ENCODE measurements at regions not wholly inside any gene's neighbourhood (a gene's known extent, or its start where the extent isn't known, plus 50 kb on each side); places are given as distances from the start of the nearest gene placed in this dataset.

- no peak for DNase-seq (ENCODE audit: low spot score)
- intact Hi-C loops (cut with DNase I), result no loop called here
Measured at GRCh38 chr6:40738551-40739193, 151.5 kb upstream of the LRFN2 start.

GRCh38 chr6:40735521-40735920 is 148.4 kb upstream of the LRFN2 start:
- no peak for DNase-seq (ENCODE audit: low spot score)
- intact Hi-C loops (cut with DNase I), result no loop called here

- no peak for DNase-seq (ENCODE audit: low spot score)
- intact Hi-C loops (cut with DNase I), result no loop called here
Measured at GRCh38 chr6:40735121-40735520, 148.0 kb upstream of the LRFN2 start.

DNA sequence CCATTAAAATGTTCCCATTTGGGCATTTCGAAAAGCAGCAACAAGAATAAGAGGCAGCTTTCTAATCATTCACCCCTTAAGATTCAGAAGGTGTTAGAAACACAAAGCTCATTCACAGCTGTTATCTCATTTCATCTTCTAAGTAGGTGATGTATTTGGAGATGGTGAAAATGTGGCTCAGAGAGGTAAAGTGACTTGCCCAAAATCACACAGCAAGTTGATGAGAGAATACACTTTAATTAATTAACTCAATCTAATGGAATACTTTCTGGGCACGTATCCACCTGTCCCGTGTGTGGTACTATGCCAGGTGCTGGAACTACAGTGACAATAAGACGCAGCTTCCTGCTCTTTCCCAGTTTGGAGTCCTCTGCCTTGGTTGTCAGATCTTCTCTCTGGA is 147.4 kb upstream of the LRFN2 start:
- intact Hi-C loops (cut with DNase I), result no loop called here

DNA sequence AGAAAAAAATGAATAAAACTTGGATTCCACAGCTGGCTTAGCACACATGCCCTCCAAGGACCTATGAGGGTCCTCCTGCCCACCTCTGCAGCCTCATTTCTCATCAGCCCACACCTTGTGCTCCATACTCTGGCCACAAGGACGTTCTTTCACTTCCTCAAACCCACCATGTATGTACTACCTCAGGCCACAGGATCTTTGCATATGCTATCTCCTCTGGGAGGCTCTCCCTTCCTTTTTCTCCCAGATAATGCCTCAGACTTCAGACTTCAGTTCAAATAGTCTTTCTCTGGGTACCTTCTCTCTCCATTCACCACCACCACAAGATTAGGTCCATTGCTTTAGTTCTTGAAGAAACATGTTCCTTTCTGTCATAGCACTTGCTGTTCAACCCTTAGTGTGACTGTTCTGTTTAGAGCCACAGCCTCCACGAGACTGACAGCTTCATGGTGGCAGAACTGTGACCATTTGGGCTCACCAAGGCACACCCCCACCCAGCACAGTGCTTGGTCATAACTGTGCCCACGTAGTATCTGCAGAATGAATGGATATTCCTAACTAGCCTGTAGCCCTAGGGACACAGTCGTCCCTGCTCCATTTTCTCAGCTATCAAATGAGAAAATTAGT is 146.7 kb upstream of the LRFN2 start:
- intact Hi-C loops (cut with DNase I), result no loop called here
- DNase-seq (ENCODE audit: low spot score), result no peak

More for the DNA sequence above, 147.4 kb upstream of the LRFN2 start:
- no peak for DNase-seq (ENCODE audit: low spot score)

DNA sequence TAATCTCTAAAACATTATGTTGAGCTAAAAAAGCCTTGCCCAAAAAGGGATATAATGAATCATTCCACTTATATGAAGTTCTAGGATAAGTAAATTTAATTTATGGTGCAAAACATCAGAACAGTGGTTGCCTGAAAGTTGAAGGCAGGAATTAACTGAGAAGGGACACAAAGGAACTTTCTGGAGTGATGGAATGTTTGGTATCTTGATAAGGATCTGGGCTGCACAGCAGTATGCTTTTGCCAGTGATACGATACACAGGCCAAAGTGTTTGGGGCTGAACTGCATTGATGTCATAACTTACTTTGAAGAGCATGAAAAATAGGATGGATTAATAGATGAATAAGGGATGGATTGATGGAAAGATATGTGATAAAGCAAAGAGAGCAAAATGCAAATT is 146.1 kb upstream of the LRFN2 start:
- intact Hi-C loops (cut with DNase I), result no loop called here
- DNase-seq (ENCODE audit: low spot score), result no peak

- intact Hi-C loops (cut with DNase I), result no loop called here
- no peak for DNase-seq (ENCODE audit: low spot score)
Measured at GRCh38 chr6:40732878-40733277, 145.7 kb upstream of the LRFN2 start.

DNA sequence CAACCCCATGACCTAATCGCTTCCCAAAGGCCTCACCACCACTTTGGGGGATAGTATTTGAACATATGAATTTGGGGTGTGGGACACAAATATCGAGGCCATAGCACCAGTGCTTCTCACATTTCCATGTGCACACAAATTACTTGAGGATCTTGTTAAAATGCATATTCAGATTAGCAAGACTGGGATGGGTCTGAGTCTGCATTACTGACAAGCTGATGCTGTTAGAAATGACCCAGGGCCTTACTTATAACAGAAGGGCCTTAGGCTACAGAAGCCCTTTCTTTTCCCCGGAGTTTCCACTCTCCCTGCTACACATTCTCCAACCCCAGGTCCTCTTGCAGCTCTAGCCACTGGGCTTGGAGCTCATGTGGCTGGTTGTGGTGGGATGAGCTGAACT is 141.5 kb upstream of the LRFN2 start:
- DNase-seq (ENCODE audit: low spot score), result no peak
- intact Hi-C loops (cut with DNase I), result no loop called here

- no peak for DNase-seq (ENCODE audit: low spot score)
- intact Hi-C loops (cut with DNase I), result no loop called here
Measured at GRCh38 chr6:40727271-40727670, 140.1 kb upstream of the LRFN2 start.

DNA sequence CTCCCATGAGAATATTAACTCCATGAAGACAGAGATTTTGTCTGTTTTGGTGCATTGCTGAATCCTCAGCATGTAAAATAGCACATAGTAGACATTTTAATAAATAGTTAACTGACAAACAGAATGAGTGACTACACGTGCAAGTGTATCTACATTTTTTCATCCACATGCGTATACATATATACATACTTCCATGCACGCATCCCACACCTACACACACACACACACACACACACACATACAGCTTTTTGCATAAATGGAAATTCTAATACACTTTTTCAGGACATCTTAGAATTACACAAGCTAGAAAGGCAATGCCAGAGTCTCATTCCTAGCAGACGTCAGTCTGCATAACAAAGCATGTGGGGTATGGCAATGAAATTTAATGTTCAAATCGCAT is 139.7 kb upstream of the LRFN2 start:
- intact Hi-C loops (cut with DNase I), result no loop called here
- no peak for DNase-seq (ENCODE audit: low spot score)

DNA sequence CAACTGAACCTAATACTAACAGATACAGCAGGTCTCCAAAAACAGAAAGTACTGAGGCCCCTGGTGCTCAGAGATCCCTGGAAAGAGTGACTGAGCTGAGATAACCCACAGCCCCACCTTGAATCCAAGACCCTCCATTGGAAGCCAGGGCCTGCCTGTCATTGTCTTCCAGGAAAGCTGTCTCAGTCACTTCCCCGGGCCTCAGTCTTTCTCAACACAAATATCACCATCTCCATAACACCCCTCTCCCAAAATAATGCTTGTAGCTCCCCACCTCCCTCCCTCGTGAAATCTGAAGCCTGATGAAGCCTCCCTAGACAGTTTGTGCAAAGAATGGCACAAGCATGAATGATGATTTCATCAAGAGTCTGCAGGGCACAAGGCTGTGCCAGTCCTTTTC is 138.2 kb upstream of the LRFN2 start:
- DNase-seq (ENCODE audit: low spot score), result no peak
- intact Hi-C loops (cut with DNase I), result no loop called here

- DNase-seq (ENCODE audit: low spot score), result no peak
- intact Hi-C loops (cut with DNase I), result no loop called here
Measured at GRCh38 chr6:40724886-40725285, 137.7 kb upstream of the LRFN2 start.

- no peak for DNase-seq (ENCODE audit: low spot score)
Measured at GRCh38 chr6:40723967-40724366, 136.8 kb upstream of the LRFN2 start.

DNA sequence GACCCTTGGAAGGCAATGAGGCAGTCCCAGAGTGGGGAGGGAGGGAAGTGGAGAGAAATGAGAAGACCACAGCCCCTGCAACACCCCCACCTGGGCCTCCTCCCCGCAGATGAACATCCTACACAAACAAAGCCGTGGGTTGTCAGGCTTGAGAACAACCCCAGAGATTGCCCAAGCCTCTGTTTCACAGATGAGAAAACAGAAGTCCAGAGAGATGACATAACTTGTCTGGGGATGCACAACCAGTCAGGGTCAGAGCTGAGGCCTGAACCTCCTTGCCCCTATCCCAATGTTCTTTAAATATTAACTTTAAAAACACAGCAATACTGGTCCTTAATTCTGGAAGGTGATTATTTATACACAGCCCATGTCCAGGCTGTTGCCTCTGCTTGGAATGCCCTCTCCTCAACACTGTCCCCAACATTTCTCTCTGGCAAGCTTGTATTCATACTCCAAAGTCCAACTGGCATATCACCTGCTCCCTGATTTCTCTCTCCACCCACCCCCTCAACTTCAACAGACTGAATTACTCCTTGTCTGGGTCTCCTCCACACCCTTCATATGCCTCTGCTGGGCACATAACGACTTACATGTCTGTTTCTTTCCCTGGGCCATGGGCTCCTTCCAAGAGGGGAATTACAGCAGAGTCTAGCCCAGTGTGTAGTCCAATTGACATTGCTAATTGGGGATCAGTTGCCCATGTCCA is 135.5 kb upstream of the LRFN2 start:
- intact Hi-C loops (cut with DNase I), result no loop called here
- DNase-seq (ENCODE audit: low spot score), result no peak

More at GRCh38 chr6:40723967-40724366, 136.8 kb upstream of the LRFN2 start:
- intact Hi-C loops (cut with DNase I), result no loop called here

GRCh38 chr6:40722091-40722490 is 134.9 kb upstream of the LRFN2 start:
- DNase-seq (ENCODE audit: low spot score), result no peak
- intact Hi-C loops (cut with DNase I), result no loop called here

GRCh38 chr6:40721271-40721952 is 134.2 kb upstream of the LRFN2 start:
- intact Hi-C loops (cut with DNase I), result no loop called here
- DNase-seq (ENCODE audit: low spot score), result no peak

DNA sequence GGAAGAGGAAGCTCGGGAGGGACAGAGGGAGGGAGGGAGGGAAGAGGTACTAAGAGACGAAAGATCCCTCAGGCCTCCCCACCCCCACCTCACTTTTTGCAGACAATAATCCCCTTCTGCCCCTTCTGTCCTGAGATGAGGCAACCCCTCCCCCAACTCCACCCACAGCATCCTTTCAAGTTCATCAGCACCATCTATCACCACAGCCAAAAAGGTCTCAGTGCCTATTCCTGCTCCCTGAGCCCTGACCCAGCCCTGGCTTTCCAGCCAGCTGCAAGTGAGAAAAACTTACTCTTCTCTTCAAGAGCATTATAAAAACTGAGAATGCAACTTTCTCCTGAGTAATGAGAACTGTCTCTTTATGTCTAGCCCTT is 133.2 kb upstream of the LRFN2 start:
- intact Hi-C loops (cut with DNase I), result no loop called here
- DNase-seq (ENCODE audit: low spot score), result no peak

- intact Hi-C loops (cut with DNase I), result no loop called here
- no peak for DNase-seq (ENCODE audit: low spot score)
Measured at GRCh38 chr6:40719671-40720374, 132.7 kb upstream of the LRFN2 start.

GRCh38 chr6:40718401-40718800 is 131.2 kb upstream of the LRFN2 start:
- intact Hi-C loops (cut with DNase I), result no loop called here

DNA sequence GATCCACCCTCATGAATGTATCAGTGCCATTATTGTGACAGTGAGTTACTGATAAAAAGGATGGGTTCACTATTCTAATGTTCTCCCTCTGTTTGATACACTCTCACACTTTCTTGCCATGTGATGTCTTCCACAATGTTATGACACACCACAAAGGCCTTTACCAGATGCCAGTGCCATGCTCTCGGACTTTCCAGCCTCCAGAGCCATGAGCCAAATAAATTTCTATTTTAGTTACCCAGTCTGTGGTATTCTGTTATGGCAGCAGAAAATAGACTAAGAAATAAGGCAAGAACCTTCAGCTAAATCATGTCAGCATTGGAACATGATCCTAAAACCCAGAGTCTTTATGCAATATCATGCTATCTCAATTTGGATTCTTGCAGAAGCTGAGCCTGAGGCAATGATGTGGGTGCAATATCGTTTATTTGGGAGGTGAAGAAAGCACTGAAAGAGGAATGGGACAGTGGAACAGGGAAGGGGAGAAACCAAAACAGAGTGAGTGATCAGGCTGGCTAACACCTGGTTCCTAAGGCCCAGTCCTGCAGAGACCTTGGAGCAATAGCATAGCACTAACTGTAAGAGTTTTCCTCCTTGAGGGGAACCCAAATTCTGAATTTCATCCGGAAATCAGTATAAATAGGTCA is 130.4 kb upstream of the LRFN2 start:
- DNase-seq (ENCODE audit: low spot score), result no peak
- intact Hi-C loops (cut with DNase I), result no loop called here

More at GRCh38 chr6:40718401-40718800, 131.2 kb upstream of the LRFN2 start:
- no peak for DNase-seq (ENCODE audit: low spot score)

Data from cardiac septum (tissue), 1 donor.